ENCODE measurements at regions not wholly inside any gene's neighbourhood (a gene's known extent, or its start where the extent isn't known, plus 50 kb on each side); places are given as distances from the start of the nearest gene placed in this dataset.

DNA sequence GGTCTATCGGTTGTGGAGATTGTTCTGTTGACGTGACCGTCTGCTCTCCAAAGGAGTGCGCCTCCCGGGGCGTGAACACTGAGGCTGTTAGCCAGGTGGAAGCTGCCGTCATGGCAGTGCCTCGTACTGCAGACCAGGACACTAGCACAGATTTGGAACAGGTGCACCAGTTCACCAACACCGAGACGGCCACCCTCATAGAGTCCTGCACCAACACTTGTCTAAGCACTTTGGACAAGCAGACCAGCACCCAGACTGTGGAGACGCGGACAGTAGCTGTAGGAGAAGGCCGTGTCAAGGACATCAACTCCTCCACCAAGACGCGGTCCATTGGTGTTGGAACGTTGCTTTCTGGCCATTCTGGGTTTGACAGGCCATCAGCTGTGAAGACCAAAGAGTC is 128.9 kb upstream of the DMRT1 start:
- no peak for DNase-seq (ENCODE audit: low read depth)
- H3K4me3 ChIP-seq (replicated peaks; ENCODE audit: low read depth, low read length) = no peak overlapping the region
- no peak for TF ChIP-seq CTCF (IDR thresholded peaks at IDR 0.05; ENCODE audit: low read length, missing control alignments)

DNA sequence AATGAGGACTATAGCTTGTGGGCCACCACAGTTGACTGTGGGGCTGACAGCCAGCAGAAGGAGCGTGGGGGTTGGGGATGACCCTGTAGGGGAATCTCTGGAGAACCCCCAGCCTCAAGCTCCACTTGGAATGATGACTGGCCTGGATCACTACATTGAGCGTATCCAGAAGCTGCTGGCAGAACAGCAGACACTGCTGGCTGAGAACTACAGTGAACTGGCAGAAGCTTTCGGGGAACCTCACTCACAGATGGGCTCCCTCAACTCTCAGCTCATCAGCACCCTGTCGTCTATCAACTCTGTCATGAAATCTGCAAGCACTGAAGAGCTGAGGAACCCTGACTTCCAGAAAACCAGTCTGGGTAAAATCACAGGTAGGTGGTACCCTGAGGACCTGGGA is 128.4 kb upstream of the DMRT1 start:
- H3K4me3 ChIP-seq (replicated peaks; ENCODE audit: low read depth, low read length) = no peak overlapping the region
- DNase-seq (ENCODE audit: low read depth) = no peak
- no peak for TF ChIP-seq CTCF (IDR thresholded peaks at IDR 0.05; ENCODE audit: low read length, missing control alignments)

DNA sequence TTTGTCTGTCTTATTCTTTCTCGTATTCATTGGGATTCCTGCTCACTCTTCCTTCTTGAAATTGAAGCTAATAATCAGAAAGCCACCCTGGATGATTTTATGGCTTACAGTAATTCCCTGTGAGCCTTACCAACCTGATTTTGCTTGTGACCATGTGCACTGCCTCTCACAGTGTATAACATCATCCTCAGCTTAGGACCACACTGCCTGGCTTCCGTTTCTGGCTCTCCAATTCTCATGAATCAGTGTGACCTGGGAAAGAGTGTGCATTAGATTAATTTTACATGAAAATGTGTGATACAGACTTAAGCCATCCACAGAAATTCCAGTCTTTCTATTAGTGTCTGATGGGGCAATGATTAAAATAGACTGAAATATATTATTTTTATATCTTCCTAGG is 126.8 kb upstream of the DMRT1 start:
- TF ChIP-seq CTCF (IDR thresholded peaks at IDR 0.05; ENCODE audit: low read length, missing control alignments) = no peak
- no peak overlapping the region for H3K4me3 ChIP-seq (replicated peaks; ENCODE audit: low read depth, low read length)
- DNase-seq (ENCODE audit: low read depth) = no peak

DNA sequence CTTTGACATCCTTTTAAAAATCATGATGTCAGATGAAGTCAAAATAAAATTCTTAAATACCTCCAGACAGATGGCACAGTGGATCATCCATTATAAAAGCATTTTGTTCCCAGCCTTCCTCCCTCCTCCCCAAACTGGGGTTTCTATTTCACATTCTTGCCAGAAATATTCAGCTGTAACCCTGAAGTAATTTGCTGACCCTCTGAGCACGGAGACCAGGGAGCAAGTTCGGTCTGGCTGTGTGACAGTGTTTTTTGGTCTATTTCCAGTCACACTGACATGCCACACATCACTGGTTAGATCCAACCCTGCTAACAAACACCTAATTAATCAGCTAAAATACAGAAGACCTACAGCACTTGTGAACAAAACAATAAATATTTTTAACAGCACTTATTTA is 126.2 kb upstream of the DMRT1 start:
- H3K4me3 ChIP-seq (replicated peaks; ENCODE audit: low read depth, low read length) = no peak overlapping the region
- no peak for TF ChIP-seq CTCF (IDR thresholded peaks at IDR 0.05; ENCODE audit: low read length, missing control alignments)
- DNase-seq (ENCODE audit: low read depth) = no peak

DNA sequence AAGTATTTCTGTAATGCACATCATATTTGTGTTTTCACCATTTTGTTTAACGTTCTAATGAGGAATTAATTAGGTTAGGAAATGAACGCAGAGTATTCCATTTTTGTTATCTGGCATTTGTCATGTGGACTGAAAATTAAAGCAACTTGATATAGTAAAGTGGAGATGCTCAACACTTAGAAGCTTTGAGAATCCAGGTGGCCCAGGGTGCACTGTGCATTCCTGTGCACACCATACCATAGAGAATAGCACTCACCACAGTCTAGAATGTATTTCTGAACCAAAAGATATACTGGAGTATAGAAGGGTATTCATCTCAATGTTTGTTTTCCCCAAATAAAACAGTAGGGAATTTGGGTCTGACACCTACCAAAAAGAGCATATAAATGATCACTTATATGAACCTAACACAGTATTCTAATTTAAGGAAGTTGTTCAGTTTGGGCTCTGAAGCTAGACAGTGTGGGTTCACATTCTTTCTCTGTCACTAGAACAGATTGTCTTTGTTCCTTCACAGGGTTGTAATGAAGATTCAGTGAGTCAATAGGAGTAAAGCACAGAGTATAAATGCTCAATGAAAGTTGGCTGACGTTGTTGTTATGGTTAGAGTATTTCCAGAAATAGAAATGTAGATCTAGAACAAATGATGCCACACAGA is 125.6 kb upstream of the DMRT1 start:
- no peak for TF ChIP-seq CTCF (IDR thresholded peaks at IDR 0.05; ENCODE audit: low read length, missing control alignments)
- DNase-seq (ENCODE audit: low read depth) = no peak
- no peak overlapping the region for H3K4me3 ChIP-seq (replicated peaks; ENCODE audit: low read depth, low read length)

DNA sequence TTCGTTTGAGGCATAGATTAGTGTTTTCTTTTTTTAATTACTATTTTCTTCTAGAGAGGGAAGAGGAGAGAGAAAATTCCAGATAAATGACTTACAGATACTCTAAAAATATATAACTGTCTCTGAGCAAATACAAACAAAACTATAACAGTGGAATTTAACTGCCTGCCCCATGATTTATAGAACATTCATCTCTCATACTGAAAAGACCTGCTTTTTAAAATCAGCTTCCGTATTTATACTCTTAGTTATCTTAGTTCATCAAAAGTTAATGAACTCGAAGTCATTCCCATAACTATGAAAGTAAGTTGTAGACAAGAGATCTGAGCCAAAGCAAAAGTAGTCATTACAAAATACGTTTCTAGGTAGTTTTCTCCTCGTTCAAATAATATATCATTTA is 123.8 kb upstream of the DMRT1 start:
- H3K4me3 ChIP-seq (replicated peaks; ENCODE audit: low read depth, low read length) = no peak overlapping the region
- no peak for TF ChIP-seq CTCF (IDR thresholded peaks at IDR 0.05; ENCODE audit: low read length, missing control alignments)
- DNase-seq (ENCODE audit: low read depth) = no peak

GRCh38 chr9:720239-720881 is 121.1 kb upstream of the DMRT1 start:
- TF ChIP-seq CTCF (IDR thresholded peaks at IDR 0.05; ENCODE audit: low read length, missing control alignments) = no peak
- H3K4me3 ChIP-seq (replicated peaks; ENCODE audit: low read depth, low read length) = no peak overlapping the region
- DNase-seq (ENCODE audit: low read depth) = no peak
